Left cardiac atrium (tissue), 4 donors: ENCODE measurements at regions not wholly inside any gene's neighbourhood (a gene's known extent, or its start where the extent isn't known, plus 50 kb on each side); places are given as distances from the start of the nearest gene placed in this dataset.
"Not testable (repeated sequence)": the region's sequence is repeated elsewhere in the genome, so short reads cannot be mapped to it uniquely, and the experiment has no call there.

ENCODE experiments used
- ATAC-seq, 2 donors: fragments of 200-7000 bp; cut with Tn5 transposase; one replicate each; pipeline ENCODE4 v1.9.1; 2020; ENCODE audit warnings: mild to moderate bottlenecking in 2 of 2, moderate library complexity in 2 of 2
- DNase-seq: peaks from one replicate; pipeline ENCODE4 v3.0.0-alpha.2; 2020
- intact Hi-C, 2 donors: fragments of 100-400 bp; cut with DNase I; formaldehyde crosslinking; loops; one replicate each; pipeline versions ENCODE4 v1.14.1 to v1.15.1; 2022 to 2023
- donor health status: DM: no; HTN: yes; CAD: no.
- donor health status: DM: no; HTN: yes; CAD: no; lungs with severe emphysema.
- donor health status: DM: yes; HTN: yes; CAD: no.
- donor health status: Dilated cardiomyopathy.

- DNase-seq (no peak), ATAC-seq (no peak)
- intact Hi-C loops: loop anchor here in 1 of 2 donors (5.0 kb wide), 1 partner anchor 238 kb away; no protein-coding TSS in a partner anchor
These were observed 163.3 kb upstream of the MAMLD1 start for GRCh38 chrX:150199803-150200202.

DNA sequence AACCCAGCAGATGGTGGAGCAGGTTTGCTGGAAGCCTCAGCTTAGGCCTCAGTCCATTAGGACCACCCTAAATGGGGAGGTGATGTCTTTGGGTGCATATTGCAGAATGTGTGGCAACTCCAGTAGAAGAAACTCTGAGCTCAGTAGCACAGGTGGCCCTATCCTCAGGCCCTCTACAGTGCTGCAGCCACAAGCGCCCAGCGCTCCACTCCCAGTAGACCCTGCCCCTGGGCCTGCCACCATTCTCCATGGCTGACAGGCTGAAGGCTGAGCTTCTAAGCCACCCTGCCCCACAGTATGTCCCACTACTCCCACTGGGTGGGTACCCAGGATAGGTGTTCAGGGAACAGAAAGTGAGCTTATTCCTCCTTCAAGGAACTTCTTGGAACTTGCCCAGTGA, 162.8 kb upstream of the MAMLD1 start:
- intact Hi-C loops: loop anchor here in 1 of 2 donors (5.0 kb wide), 1 partner anchor 238 kb away; no protein-coding TSS in a partner anchor
- ATAC-seq: no peak
- DNase-seq: no peak

DNA sequence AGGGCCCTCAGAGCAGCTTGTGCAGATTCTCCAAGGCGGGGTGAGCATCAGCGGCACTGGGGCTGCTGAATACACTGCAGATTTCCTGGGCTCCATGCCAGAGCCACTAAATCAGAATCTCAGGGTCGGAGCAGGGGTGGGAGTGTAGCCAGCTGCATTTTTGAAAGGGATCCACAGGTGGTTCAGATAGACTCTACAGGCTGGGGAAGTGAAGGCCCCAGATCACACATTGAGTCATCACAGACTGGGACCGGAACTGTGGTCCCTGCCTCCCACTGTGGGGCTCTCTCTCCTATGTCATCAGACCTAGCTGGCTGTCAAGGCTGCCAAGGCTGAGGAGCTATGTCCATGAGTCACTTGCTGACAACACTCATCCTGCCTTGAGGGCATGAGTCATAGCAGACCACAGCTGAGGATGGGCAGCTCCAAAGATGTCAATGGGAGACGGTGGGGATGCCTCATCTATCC, 162.3 kb upstream of the MAMLD1 start:
- peak; percentile 55 to 98 for ATAC-seq
- peak; percentile 69 for DNase-seq
- intact Hi-C loops: loop anchor here in 1 of 2 donors (5.0 kb wide), 1 partner anchor 239 kb away; no protein-coding TSS in a partner anchor

DNA sequence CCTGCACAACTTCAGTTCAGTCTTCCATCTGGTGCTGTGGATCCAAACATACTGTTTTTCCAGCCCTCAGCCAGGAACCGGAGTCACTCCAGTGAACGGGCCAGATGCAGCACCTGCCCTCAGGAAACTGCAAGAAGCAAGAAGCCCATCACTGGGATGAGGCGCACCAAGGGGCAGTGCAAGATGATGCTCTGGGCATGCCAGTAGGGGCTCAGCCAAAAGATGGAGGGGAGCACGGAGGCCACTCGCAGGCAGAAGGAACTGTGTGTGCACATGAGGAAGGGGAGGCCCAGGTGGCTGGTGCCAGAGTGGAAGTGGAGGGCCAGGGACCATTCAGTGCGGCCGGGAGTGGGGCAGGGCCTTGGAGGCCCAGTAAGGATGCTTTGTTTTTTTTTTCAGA, 161.7 kb upstream of the MAMLD1 start:
- intact Hi-C loops: loop anchor here in 1 of 2 donors (5.0 kb wide), 1 partner anchor 239 kb away; no protein-coding TSS in a partner anchor
- DNase-seq (no peak), ATAC-seq (no peak)

- no peak for DNase-seq
- intact Hi-C loops: loop anchor here in 1 of 2 donors (5.0 kb wide), 1 partner anchor 240 kb away; no protein-coding TSS in a partner anchor
- ATAC-seq: no peak
These were observed 161.3 kb upstream of the MAMLD1 start for GRCh38 chrX:150201841-150202240.

DNA sequence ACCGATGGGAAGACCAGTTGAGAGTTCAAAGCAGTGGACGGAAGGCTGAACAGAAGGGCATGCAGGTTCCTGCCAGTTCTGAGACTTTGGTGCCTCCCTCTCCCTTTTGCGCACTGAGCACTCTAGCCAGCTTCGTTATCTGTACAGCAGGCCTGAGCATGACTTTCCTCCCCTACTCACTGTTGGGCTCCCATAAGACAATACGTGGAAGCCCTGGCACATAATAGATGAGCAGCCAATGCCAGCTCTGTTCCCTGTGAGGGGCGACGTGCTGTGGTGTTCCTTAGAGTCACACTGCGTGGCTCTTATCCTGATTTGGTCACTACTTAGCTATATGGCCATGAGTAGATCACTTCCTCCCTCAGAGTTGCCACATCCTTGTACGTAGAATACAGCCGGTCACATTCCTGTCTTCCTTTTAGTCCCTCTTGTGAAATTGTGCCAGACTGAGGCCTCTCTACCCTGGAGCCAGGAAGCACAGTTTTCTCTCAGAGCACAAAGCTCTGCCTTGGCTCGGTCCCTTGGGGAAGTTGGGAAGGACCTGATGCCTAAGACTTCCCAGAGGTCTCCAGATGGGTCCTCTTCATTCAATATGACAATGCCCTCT, 160.4 kb upstream of the MAMLD1 start:
- no peak for DNase-seq
- intact Hi-C loops: loop anchor here in 1 of 2 donors (5.0 kb wide), 1 partner anchor 240 kb away; no protein-coding TSS in a partner anchor
- peak; percentile 30 to 39 for ATAC-seq

DNA sequence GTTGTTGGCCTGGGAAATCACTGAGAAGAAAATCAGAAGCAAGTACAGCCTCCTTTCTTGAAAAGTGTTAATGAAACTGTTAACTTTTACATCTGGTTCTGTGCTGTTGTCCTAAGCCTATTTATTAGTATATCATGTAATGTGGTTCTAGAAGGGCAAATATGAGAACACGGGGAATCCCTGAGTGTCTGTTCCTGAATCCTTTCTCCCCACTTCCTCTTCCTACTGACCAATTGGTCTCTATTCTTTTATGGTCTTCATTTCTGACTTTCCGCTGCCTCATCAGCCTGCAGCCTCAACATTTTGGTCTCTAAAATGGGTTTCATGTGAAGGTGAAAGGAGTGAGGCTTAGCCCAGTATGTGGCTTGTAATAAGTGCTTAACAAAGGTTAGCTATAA, 159.9 kb upstream of the MAMLD1 start:
- intact Hi-C loops: loop anchor here in 1 of 2 donors (5.0 kb wide), 1 partner anchor 241 kb away; no protein-coding TSS in a partner anchor
- ATAC-seq (no peak), DNase-seq (no peak)

DNA sequence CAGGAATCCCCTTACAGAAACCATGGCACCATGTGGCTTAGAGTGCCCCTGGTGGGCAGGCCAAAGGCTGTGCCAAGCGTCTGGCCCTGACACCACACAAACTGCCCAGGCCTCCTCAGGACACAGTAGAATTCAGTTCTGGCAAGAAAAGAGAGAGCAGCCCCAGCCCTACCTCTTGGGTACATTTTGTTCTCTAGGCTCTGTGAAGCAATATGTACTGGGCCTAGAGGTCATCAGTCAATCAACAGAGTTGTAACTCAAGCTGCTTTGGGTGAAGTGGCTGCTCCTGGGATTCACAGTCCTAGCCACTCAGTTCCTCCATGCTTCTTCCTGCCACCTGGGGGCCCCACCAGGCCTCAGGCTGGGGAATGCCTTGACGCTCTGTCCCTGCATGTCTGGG, 158.1 kb upstream of the MAMLD1 start:
- peak in 1 of 2 donors; percentile 64 for ATAC-seq
- DNase-seq: no peak
- intact Hi-C loops: no loop called here

DNA sequence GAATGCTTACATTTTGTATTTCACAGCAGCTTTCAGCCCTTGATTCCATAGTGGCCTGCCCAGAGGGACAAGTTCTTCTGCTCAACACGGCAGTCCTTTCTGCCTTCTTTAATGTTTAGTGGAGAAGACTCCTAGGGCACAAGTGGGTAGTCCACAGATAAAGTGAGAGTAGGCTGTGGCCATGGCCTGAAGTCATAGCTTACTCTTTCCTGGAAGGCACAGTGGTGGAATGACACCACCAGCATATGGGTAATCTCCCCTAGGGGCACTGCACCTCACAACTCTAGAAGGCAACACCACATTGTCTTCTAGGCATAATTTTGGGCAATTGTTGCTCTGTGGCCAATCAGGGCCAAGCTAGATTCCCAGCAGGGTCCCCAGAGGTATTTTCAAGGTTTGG, 155.4 kb upstream of the MAMLD1 start:
- DNase-seq (no peak), ATAC-seq (no peak)
- intact Hi-C loops: no loop called here

GRCh38 chrX:150211988-150212387, 151.1 kb upstream of the MAMLD1 start:
- ATAC-seq: no peak

GRCh38 chrX:150212672-150213480, 150.2 kb upstream of the MAMLD1 start:
- peak; percentile 41 for DNase-seq
- intact Hi-C loops: no loop called here
- peak; percentile 88 to 90 for ATAC-seq

More at GRCh38 chrX:150211988-150212387, 151.1 kb upstream of the MAMLD1 start:
- intact Hi-C loops: no loop called here
- no peak for DNase-seq

GRCh38 chrX:150213481-150214030, 149.6 kb upstream of the MAMLD1 start:
- DNase-seq (no peak), ATAC-seq (no peak)
- intact Hi-C loops: no loop called here

DNA sequence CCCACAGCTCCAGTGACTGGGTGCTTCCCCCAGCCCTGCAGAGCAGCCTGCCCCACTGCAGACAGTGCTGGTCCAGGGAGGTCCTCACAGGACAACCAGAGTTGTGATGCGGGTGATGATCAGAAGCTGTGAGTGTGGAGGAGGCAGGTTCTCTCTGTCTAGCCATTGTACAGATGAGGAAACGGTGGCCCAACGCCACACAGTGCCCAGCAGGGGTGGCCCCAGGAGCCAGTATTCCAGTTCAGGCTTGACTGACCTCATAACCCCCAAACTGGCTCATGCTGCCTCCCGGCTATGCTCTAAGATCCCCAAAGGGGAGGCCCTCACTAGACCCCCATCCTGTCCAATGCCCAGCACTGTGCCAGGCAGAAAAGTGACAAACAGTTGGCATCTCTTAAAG, 147.1 kb upstream of the MAMLD1 start:
- ATAC-seq, DNase-seq, intact Hi-C loops: not testable (repeated sequence)

- ATAC-seq: no peak
- no peak for DNase-seq
- intact Hi-C loops: no loop called here
These were observed 146.4 kb upstream of the MAMLD1 start for GRCh38 chrX:150216716-150217115.

DNA sequence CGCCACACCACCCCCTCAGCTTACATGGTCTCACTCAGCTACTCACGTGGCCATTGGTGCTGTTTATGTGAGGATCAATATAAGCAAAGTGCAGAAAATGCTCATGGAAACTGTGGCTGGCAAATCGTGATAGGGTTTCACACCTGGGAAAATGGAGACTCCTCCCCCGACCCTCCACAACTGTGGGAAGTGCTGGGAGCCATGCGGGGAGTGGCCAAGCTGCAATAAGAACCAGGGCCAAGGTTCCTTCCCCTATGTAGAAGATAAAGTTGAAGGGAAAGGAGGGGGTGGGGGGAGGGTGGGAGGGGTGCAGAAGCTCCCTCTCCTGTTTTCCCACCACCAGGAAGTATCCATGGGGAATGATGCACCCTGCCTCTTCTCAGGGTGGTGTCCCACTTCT, 145.5 kb upstream of the MAMLD1 start:
- no peak for ATAC-seq
- intact Hi-C loops: no loop called here
- no peak for DNase-seq

DNA sequence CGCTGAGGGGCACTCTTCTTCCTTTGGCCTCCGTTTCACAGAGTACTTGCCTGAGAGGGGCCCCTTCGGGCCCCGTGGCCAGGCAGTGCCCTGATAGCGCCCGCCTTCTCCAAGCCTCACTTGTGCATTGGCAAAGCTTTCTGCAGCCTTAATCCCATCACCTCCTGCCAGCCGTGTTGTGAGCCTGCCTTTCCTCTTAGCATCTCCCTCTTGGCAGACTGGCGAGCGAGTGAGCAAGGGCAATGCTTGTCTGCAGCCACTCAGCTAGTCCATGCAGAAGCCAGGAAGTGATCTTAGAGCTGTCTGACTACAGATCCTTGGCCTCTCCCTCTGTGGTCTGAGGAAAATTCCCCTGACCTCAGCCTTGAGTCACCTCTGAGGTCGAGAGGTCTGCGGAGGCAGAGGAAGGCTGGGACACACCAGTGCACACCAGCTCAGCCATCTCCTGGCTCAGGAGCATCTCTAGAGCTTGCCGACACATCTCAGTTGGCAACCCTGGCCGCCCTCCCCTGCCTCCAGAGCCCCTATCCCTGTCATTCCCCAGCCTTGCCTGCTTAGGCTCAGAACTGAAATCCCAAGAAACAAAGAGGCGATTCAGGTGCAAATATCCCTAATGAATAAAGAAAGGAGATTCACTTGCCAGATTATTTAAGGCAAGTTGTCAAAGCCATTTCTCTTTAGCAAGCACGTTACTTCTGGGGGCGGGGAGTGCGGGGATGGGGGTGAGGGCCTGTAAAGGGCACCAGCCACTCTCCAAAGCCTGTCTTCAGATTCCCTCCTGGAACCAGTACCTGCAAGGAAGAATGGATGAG, 143.5 kb upstream of the MAMLD1 start:
- DNase-seq: no peak
- peak; percentile 43 to 44 for ATAC-seq
- intact Hi-C loops: no loop called here

DNA sequence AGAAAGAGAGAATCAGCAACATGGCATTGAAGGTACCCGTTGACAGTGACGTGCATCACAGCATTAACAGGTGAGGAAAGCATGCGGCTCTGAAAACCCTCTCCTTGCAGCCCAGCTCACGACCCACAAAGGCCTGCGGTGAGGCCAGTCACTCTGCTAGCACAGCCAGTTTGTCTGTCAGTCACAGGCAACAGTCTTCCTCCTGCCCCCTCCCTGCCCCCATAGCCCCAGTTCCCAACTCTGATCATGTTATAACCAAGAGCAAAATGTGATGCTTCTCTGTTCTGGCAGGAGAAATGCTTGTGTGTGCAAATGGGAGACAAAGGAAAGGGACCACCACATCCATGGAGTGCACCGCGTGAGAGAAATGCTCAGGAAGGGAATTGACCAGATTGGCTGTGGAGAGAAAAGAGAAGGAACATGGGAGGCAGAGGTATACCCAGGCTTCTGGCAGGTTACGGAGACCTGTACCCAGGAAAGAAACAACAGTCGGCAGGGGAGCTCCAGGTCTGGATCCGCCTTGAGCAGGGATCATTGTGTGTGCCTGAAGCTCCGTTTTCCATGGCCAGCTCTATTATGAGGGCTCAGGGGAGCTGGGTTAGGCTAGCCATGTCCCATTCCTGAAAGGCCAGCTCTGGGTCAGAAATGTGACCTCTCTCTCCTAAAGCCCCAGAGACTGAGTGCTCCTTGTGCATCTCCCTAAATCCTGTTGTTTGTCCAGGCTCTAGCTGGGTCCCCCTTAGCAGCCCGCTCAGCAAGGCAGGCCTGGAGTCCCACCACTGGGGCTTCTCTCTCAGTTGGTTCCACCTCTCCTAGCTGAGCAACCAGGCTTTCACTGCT, 139.7 kb upstream of the MAMLD1 start:
- DNase-seq (no peak), ATAC-seq (no peak)
- intact Hi-C loops: no loop called here

- no peak for ATAC-seq
These were observed 138.4 kb upstream of the MAMLD1 start for GRCh38 chrX:150224676-150225075.

More at GRCh38 chrX:150224676-150225075, 138.4 kb upstream of the MAMLD1 start:
- intact Hi-C loops: no loop called here
- no peak for DNase-seq
